ENCODE measurements at regions not wholly inside any gene's neighbourhood (a gene's known extent, or its start where the extent isn't known, plus 50 kb on each side); places are given as distances from the start of the nearest gene placed in this dataset.
"Not testable (repeated sequence)": the region's sequence is repeated elsewhere in the genome, so short reads cannot be mapped to it uniquely, and the experiment has no call there.

- H3K4me3 Mint-ChIP-seq; H3K9me3 Mint-ChIP-seq; H3K27ac Mint-ChIP-seq; intact Hi-C loops (cut with micrococcal nuclease); H3K36me3 Mint-ChIP-seq (ENCODE audit: low read depth); H3K27me3 Mint-ChIP-seq; H3K4me1 Mint-ChIP-seq (ENCODE audit: low read depth): not testable (repeated sequence)
Measured at GRCh38 chr2:89328790-89329189, 637.3 kb downstream of the RPIA start.

Measured in dendritic cell treated with granulocyte-macrophage colony-stimulating factor and Interleukin-4, amounts not matched to agents 40 ng/mL and 50 ng/mL, for 4 days (primary cell).